ENCODE measurements at regions not wholly inside any gene's neighbourhood (a gene's known extent, or its start where the extent isn't known, plus 50 kb on each side); places are given as distances from the start of the nearest gene placed in this dataset.

DNA sequence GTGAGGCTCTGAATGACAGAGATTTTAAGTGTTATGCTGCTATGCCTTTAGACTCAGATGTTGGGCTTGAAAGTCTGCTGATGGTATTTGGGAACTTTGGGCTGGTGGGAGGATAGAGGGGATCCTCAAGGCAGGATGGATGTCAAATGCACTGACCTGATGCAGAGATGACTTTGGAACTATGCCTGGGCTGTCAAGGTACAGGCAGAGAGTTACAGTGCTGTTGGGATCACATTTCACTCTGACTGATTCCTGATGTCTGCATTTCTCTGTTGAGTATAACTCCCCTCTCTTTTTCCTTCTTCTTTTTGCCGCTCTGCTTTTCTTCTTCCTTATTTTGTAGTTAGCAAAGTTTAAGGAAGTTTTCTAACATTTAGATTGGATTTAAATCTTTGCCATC, 271.8 kb upstream of the ARX start:
- no peak overlapping the region for H3K27ac Mint-ChIP-seq (ENCODE audit: unreplicated experiment)
- intact Hi-C loops (cut with micrococcal nuclease; ENCODE audit: unreplicated experiment) = no loop called here
- H3K36me3 Mint-ChIP-seq (ENCODE audit: insufficient read depth, unreplicated experiment) = peaks cover 6% of the 10 kb centered on the region
- Histone ChIP-seq H3K36me3 (ENCODE audit: control insufficient read depth, insufficient read depth, low read length) (no peaks in the 10 kb centered on the region), H3K4me1 (no peaks in the 10 kb centered on the region), H3K9me3 (no peaks in the 10 kb centered on the region), H3K27me3 (replicated peaks; ENCODE audit: control insufficient read depth, insufficient read depth, low read length) (no peaks in the 10 kb centered on the region), H3K4me3 (ENCODE audit: low read depth, low read length) (no peak overlapping the region)
- BruUV-seq (replicated peaks) = no TSS peak
- ChIA-PET CTCF (no interaction called here), POLR2A (no interaction called here)
- no peaks in the 10 kb centered on the region for H3K9me3 Mint-ChIP-seq (ENCODE audit: unreplicated experiment)
- H3K4me3 Mint-ChIP-seq (ENCODE audit: unreplicated experiment) = no peak overlapping the region
- no peak for TF ChIP-seq CTCF (IDR thresholded peaks at IDR 0.05; ENCODE audit: insufficient read depth in 1 of 2, low read depth in 1 of 2, low read length in 1 of 2, severe bottlenecking in 1 of 2, unreplicated experiment in 1 of 2)
- no peak for DNase-seq
- peaks cover 2% of the 10 kb centered on the region for H3K27me3 Mint-ChIP-seq (ENCODE audit: insufficient read depth, unreplicated experiment)
- H3K4me1 Mint-ChIP-seq (ENCODE audit: low read depth, unreplicated experiment) = no peaks in the 10 kb centered on the region

- Mint-ChIP-seq H3K27me3 (ENCODE audit: insufficient read depth, unreplicated experiment) (peaks cover 2% of the 10 kb centered on the region), H3K4me1 (ENCODE audit: low read depth, unreplicated experiment) (no peaks in the 10 kb centered on the region), H3K36me3 (ENCODE audit: insufficient read depth, unreplicated experiment) (peaks cover 6% of the 10 kb centered on the region), H3K4me3 (ENCODE audit: unreplicated experiment) (no peak overlapping the region), H3K9me3 (ENCODE audit: unreplicated experiment) (no peaks in the 10 kb centered on the region), H3K27ac (ENCODE audit: unreplicated experiment) (no peak overlapping the region)
- TF ChIP-seq CTCF (IDR thresholded peaks at IDR 0.05; ENCODE audit: insufficient read depth in 1 of 2, low read depth in 1 of 2, low read length in 1 of 2, severe bottlenecking in 1 of 2, unreplicated experiment in 1 of 2) = no peak
- H3K4me1 ChIP-seq = no peaks in the 10 kb centered on the region
- no peak for DNase-seq
- BruUV-seq (replicated peaks) = no TSS peak
- no peak overlapping the region for H3K4me3 ChIP-seq (ENCODE audit: low read depth, low read length)
- ChIA-PET CTCF (no interaction called here), POLR2A (no interaction called here)
- H3K27me3 ChIP-seq (replicated peaks; ENCODE audit: control insufficient read depth, insufficient read depth, low read length) = no peaks in the 10 kb centered on the region
- H3K36me3 ChIP-seq (ENCODE audit: control insufficient read depth, insufficient read depth, low read length) = no peaks in the 10 kb centered on the region
- no peaks in the 10 kb centered on the region for H3K9me3 ChIP-seq
- intact Hi-C loops (cut with micrococcal nuclease; ENCODE audit: unreplicated experiment) = no loop called here
These were observed 269.8 kb upstream of the ARX start for GRCh38 chrX:25285598-25285997.

DNA sequence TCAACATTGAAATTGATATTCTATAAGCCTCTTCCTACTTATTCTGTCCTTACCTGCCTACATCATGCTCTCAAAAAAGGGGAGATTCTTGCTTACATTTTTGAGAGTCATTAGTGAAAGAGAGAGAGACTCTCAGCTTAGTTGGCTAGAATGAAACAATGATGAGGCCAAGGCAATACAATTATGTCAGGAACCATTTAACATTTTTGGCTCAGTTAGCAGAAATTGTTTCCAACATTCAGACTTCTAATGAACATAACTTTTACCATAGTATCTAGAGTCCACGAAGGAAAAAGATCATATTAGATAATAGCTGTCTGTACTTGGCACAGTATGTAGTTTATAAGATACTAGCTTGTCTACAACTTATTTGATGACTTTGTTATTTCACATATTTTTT, 263.7 kb upstream of the ARX start:
- H3K4me3 Mint-ChIP-seq (ENCODE audit: unreplicated experiment) = no peak overlapping the region

More for the DNA sequence above, 263.7 kb upstream of the ARX start:
- BruUV-seq (replicated peaks) = no TSS peak
- POLR2A ChIA-PET = no interaction called here
- Mint-ChIP-seq H3K4me1 (ENCODE audit: low read depth, unreplicated experiment) (no peaks in the 10 kb centered on the region), H3K36me3 (ENCODE audit: insufficient read depth, unreplicated experiment) (no peaks in the 10 kb centered on the region), H3K27me3 (ENCODE audit: insufficient read depth, unreplicated experiment) (no peaks in the 10 kb centered on the region), H3K27ac (ENCODE audit: unreplicated experiment) (no peak overlapping the region), H3K9me3 (ENCODE audit: unreplicated experiment) (no peaks in the 10 kb centered on the region)
- H3K4me3 ChIP-seq (ENCODE audit: low read depth, low read length) = no peak overlapping the region
- H3K9me3 ChIP-seq = no peaks in the 10 kb centered on the region
- TF ChIP-seq CTCF (IDR thresholded peaks at IDR 0.05; ENCODE audit: insufficient read depth in 1 of 2, low read depth in 1 of 2, low read length in 1 of 2, severe bottlenecking in 1 of 2, unreplicated experiment in 1 of 2) = no peak
- no peaks in the 10 kb centered on the region for H3K4me1 ChIP-seq
- no peak for DNase-seq
- intact Hi-C loops (cut with micrococcal nuclease; ENCODE audit: unreplicated experiment) = no loop called here
- H3K36me3 ChIP-seq (ENCODE audit: control insufficient read depth, insufficient read depth, low read length) = no peaks in the 10 kb centered on the region
- no peaks in the 10 kb centered on the region for H3K27me3 ChIP-seq (replicated peaks; ENCODE audit: control insufficient read depth, insufficient read depth, low read length)
- CTCF ChIA-PET = no interaction called here
